HG02981 (cell line): ENCODE measurements at regions not wholly inside any gene's neighbourhood (a gene's known extent, or its start where the extent isn't known, plus 50 kb on each side); places are given as distances from the start of the nearest gene placed in this dataset.
"Not testable (repeated sequence)": the region's sequence is repeated elsewhere in the genome, so short reads cannot be mapped to it uniquely, and the experiment has no call there.

Experiments
- ATAC-seq: cut with Tn5 transposase; IDR thresholded peaks from one replicate; pipeline ENCODE4 v1.9.1; 2021; ENCODE audit warnings: mild to moderate bottlenecking, moderate library complexity; ENCODE audit not compliant: unreplicated experiment

- not testable (repeated sequence) for ATAC-seq
Observed at GRCh38 chr17:64730023-64730422, 67.9 kb upstream of the SMURF2 start.

DNA sequence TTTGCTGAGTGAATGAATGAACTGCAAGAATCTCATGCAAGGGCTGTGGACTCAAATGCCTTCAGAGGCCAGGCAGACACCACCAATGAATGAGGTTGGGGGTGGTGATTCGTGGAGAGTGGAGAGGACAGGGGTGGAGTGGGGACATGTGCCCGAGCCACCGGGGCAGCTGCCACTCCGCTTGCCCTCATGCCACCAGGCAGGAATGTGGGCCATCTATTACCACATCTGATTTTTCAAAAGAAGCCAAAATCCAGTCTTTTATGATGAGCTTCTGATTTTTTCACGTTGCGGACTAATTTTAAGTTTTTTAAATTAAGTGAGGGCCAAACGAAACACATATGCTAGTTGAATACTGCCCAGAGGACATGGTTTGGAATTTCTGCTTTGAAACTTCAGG is 67.1 kb upstream of the SMURF2 start:
- ATAC-seq: no peak

DNA sequence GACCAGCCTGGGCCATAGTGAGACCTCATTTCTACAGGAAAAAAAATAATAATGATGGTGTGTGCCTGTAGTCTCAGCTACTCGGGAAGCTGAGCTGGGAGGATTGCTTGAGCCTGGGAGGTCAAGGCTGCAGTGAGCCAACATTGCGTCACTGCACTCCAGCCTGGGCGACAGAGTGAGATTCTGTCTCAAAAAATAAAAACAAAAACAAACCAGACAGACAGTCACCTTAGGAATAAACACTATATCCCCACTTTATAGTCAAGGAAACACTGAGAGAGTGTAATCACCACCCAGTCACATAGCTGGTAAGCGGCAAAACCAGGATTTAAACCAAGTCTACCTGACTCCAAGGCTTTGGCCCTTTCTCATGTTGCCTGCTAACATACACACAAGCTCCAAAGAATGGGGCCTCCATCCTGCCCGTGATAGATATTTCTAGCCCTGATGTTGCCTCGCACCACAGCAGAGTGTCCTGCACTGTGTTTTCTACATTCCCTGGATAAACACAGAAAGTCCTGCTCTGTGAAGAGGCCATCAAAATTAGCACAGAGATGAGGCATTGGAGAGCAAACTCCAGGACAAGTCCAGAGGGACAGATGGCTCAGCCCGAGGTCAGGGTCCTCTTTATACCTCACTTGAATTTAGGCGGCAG is 66.1 kb upstream of the SMURF2 start:
- no peak for ATAC-seq

- ATAC-seq: not testable (repeated sequence)
Observed at GRCh38 chr17:64726025-64726424, 63.9 kb upstream of the SMURF2 start.

GRCh38 chr17:64724246-64724645 is 62.1 kb upstream of the SMURF2 start:
- not testable (repeated sequence) for ATAC-seq

- ATAC-seq: no peak
Observed at GRCh38 chr17:64723781-64724180, 61.7 kb upstream of the SMURF2 start.

- not testable (repeated sequence) for ATAC-seq
Observed at GRCh38 chr17:64721556-64721955, 59.4 kb upstream of the SMURF2 start.

DNA sequence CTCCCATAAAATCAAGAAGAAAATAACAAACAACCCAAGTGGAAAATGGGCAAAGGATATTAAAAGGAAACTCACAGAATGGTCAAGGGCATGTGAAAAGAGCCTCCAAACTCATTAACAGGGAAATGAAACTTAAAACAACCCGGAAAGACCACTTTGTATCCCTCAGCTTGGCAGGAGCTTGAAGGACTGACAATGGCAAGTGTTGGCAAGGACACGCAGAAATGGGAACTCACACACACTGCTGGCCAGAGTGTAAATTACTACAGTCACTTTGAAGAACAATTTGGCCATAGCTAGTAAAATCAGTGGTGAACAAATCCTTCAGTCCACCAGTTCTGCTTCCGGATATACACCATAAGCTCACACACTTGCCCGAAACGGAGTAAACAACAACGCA is 58.1 kb upstream of the SMURF2 start:
- not testable (repeated sequence) for ATAC-seq

GRCh38 chr17:64719517-64719916 is 57.4 kb upstream of the SMURF2 start:
- not testable (repeated sequence) for ATAC-seq

- not testable (repeated sequence) for ATAC-seq
Observed at GRCh38 chr17:64718816-64719215, 56.7 kb upstream of the SMURF2 start.

DNA sequence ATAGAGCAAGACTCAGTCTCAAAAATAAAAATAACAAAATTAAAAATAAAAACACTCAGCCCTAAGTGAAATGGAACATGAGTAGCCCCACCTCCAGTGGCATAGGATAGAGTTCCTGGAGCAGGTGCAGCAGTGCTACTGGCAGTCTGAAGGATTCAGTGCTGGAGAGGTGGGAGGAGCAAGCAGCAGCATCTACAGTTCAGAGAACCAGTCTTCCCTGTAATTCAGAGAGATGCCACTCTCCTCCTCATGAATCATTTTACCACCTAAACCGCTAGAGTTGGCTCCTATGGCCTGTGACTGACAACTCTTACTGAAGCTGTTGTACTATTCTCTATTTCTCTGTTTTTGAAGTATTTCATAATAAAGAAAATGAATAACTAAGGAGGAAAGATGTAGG is 56.0 kb upstream of the SMURF2 start:
- no peak for ATAC-seq

GRCh38 chr17:64716496-64716895 is 54.4 kb upstream of the SMURF2 start:
- ATAC-seq: not testable (repeated sequence)

DNA sequence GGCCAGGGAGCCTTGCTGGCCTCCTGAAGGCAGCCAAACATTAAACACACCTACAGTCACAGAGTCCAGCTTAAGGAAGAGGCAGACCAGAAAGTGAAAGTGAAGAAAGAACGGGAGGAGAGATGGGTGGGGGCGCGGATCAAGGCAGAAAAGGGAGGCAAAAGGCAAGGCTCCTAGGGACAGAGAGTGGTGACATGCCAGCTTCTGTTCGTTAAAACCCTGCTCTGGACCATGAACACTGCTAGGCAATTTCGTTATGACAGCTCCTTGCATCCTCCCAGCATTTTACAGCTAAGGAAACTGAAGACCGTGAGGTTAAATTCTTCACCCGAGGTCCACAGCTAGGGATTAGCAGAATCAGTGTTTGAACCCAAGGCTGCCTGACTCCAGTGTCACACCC is 51.7 kb upstream of the SMURF2 start:
- not testable (repeated sequence) for ATAC-seq

DNA sequence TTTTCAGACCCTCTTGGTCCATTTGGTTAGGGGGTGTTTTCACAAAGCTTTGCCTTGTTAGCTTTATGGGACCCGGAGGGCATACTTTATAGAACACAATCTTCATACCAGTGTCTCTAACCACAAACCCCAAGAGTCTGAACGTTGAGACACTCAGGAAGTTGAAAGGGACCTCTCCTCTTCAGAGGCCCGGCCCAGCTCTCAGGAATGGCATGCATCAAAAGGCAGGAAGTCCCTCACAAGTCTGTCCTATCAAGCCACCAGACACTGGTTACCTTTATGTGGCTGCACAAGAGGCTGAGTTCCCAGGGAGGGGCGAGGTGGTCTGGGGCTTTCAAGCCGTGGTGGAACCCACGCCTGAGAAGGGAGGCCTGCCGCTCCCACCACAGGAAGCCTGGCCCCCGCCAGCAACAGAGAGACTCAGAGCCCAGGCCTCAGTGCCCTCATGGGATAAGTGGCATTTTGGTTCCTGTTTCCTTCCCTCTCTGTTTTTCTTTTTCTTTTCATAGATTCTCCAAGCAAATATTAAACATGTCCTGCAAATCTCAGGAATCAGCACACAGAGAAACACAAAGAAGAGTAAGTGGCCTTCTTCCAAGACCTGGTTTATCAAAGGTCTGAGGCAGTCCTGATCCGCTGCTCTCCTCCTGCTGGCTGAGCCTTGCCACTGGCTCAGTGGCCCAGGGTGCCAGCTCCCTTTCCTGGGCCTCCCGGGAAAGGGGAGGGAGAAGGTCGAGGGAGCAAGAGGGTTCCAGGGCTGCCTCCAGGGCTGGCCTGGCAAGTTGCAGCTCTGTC is 50.6 kb upstream of the SMURF2 start:
- ATAC-seq: not testable (repeated sequence)
